22Rv1 (cell line): ENCODE measurements at regions not wholly inside any gene's neighbourhood (a gene's known extent, or its start where the extent isn't known, plus 50 kb on each side); places are given as distances from the start of the nearest gene placed in this dataset.

Experiments
- ZFX ChIP-seq: fragments of 450-650 bp; IDR thresholded peaks from 2 replicates; pipeline ENCODE4 v1.6.1; 2017; ENCODE audit warnings: antibody characterized with exemption, borderline replicate concordance
- TF ChIP-seq, protein P1 (sequence below): fragments of 450-650 bp; IDR thresholded peaks from 2 replicates; pipeline ENCODE4 v1.5.1; 2017; ENCODE audit warnings: mild to moderate bottlenecking

DNA sequence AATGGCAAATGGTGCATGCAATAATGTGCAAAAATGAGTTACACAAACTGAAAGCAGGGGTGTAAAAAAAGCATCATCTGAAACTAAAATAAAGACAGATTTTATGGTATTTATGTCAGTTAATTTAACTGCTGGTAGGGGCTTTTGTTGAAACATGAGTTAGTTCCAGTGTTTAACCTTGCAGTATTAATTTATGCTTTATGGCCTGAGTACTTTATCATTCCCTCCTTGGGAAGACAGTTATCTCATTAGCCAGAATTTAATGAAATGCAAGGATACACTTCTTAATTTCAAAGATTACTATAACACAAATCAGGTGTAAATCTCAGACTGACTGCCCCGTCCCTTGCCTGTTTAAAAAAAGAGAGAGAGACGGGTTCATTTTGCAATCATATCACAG lies 240.1 kb upstream of the MEIS2 start:
- TF ChIP-seq, protein P1, sequence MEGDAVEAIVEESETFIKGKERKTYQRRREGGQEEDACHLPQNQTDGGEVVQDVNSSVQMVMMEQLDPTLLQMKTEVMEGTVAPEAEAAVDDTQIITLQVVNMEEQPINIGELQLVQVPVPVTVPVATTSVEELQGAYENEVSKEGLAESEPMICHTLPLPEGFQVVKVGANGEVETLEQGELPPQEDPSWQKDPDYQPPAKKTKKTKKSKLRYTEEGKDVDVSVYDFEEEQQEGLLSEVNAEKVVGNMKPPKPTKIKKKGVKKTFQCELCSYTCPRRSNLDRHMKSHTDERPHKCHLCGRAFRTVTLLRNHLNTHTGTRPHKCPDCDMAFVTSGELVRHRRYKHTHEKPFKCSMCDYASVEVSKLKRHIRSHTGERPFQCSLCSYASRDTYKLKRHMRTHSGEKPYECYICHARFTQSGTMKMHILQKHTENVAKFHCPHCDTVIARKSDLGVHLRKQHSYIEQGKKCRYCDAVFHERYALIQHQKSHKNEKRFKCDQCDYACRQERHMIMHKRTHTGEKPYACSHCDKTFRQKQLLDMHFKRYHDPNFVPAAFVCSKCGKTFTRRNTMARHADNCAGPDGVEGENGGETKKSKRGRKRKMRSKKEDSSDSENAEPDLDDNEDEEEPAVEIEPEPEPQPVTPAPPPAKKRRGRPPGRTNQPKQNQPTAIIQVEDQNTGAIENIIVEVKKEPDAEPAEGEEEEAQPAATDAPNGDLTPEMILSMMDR: no peak
- no peak for TF ChIP-seq ZFX
